ENCODE measurements at regions not wholly inside any gene's neighbourhood (a gene's known extent, or its start where the extent isn't known, plus 50 kb on each side); places are given as distances from the start of the nearest gene placed in this dataset.

DNA sequence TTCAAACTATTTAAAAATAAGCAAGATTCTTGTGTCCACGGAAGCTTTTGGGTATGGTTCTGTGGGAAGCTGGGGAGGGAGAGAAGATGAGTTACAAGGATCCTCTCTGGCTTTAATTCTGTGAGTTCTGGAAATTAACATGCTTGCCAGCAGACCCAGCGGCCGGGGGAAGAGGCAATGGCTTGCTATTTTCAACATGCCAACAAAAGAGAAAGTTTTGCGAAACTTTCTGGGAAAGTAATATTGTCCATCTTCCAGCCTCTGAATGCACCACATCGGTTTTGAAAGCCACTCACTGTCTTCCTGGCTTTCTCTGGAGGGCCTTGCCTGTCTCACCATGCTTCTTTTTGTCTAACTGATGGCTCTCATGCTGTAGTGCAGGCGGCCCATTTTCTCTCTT is 85.7 kb downstream of the EN1 start:
- CTCF ChIA-PET = no interaction called here
- TF ChIP-seq, protein P1, sequence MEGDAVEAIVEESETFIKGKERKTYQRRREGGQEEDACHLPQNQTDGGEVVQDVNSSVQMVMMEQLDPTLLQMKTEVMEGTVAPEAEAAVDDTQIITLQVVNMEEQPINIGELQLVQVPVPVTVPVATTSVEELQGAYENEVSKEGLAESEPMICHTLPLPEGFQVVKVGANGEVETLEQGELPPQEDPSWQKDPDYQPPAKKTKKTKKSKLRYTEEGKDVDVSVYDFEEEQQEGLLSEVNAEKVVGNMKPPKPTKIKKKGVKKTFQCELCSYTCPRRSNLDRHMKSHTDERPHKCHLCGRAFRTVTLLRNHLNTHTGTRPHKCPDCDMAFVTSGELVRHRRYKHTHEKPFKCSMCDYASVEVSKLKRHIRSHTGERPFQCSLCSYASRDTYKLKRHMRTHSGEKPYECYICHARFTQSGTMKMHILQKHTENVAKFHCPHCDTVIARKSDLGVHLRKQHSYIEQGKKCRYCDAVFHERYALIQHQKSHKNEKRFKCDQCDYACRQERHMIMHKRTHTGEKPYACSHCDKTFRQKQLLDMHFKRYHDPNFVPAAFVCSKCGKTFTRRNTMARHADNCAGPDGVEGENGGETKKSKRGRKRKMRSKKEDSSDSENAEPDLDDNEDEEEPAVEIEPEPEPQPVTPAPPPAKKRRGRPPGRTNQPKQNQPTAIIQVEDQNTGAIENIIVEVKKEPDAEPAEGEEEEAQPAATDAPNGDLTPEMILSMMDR (conservative IDR thresholded peaks at IDR 0.05; ENCODE audit: low read depth) = no peak

DNA sequence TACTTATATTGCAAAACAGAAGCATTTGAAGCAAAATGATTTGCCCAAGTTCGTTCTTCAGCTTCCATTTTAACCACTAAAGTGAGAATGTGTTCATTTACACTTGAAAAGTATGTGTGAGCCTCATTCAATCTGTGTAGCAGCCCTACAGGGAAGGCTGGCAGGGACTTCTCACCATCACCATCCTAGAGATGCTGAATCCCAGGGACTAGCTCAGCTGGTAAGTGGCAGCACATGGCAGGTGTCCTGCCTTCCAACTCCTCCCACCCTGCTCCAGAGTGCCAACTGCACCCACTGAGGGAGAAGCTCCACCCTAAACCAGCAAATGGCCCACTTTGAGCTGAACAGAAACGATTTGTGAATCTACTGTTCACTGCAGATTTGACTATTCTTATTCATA is 91.5 kb downstream of the EN1 start:
- no peak for DNase-seq (ENCODE audit: low spot score)
- TF ChIP-seq, protein P1 (conservative IDR thresholded peaks at IDR 0.05; ENCODE audit: low read depth) = no peak
- no peak overlapping the region for H3K27ac ChIP-seq
- ChIA-PET POLR2A (ENCODE audit: low non-redundant PET) (no interaction called here), CTCF (no interaction called here)

More for the DNA sequence above, 85.7 kb downstream of the EN1 start:
- DNase-seq (ENCODE audit: low spot score) = no peak
- POLR2A ChIA-PET (ENCODE audit: low non-redundant PET) = no interaction called here
- H3K27ac ChIP-seq = no peak overlapping the region

DNA sequence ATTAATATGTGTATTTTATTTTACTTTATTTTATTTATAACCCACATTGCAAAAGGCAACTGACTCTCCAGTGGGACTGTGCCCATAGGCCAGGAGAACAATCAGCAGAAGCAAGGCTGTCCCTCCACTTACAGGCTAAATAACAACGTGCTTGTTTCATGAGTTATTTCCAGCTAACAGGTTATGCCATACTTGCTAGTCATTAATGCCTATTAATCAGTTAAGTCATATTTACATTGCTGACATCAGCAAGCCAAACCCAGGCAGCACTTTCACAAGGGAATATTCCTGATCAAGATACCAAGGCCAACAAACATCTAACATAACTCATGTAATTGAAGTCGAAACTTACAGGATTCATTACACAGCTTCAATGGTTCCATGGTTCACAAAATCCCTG is 92.1 kb downstream of the EN1 start:
- no peak overlapping the region for H3K27ac ChIP-seq
- ChIA-PET CTCF (no interaction called here), POLR2A (ENCODE audit: low non-redundant PET) (no interaction called here)
- TF ChIP-seq, protein P1 (conservative IDR thresholded peaks at IDR 0.05; ENCODE audit: low read depth) = no peak
- no peak for DNase-seq (ENCODE audit: low spot score)

DNA sequence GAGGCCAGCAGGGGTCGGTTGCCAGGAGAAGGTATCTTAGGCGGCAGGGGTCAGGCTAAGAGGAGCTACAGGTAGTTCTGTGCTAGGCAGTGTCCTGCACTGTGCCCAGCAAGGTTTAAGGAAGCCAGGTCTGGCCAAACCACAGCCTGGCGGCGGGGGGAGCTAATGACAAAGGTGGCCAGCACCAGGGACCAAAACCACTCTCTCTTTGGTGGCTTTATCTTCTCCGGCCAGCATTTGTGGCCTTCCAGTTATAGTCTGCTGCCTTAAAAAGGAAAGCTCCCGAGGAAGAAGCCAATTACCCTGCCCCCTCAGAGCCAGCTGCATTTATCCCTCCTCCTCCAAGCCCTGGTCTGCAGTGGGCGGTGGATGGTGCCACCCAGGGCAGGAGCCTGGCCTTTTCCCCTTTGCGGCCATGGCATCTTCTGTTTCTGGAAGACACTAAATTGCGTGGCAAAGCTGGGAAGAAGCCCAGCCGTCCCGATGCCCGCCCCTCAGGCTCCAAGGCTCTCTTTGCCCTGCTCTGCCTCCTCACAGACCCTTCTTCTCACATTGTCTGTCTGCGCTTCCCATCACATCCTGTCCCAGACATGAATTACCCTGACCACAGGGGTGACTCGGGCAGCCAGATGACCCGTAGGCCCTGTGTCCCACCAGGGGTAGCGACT is 94.6 kb downstream of the EN1 start:
- POLR2A ChIA-PET (ENCODE audit: low non-redundant PET) = no interaction called here
- no peak for DNase-seq (ENCODE audit: low spot score)
- CTCF ChIA-PET = no interaction called here
- no peak overlapping the region for H3K27ac ChIP-seq
- TF ChIP-seq, protein P1 (conservative IDR thresholded peaks at IDR 0.05; ENCODE audit: low read depth) = no peak

DNA sequence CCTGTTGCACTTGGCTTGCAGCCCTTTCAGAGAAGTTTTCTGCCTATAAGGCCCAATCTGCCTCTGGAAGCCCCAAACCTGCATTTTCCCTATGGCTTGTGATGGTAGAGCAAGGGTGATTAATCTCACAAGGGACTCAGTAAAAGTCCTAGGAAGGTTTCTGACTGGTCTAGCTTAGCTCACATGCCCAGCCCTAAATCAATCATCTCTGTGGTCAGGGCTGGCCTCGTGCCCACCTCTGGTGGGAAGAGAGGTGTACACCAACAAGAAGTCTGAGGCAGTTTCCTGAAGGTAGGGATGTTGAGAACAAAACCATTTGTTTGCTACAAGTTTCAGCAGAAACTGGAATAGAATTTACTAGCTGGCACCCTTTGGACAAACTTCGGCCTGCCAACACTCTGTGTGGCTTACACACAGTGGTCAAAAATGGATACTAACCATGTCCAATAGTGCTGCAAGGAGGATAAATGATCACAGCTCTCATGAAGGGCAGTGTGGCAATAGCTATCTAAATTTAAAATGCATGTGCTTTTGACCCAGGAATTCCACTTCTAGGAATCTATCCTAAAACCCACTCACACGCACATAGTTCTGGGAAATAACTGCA is 96.4 kb downstream of the EN1 start:
- peak; percentile 35 for DNase-seq (ENCODE audit: low spot score)
- TF ChIP-seq, protein P1 (conservative IDR thresholded peaks at IDR 0.05; ENCODE audit: low read depth) = no peak
- POLR2A ChIA-PET (ENCODE audit: low non-redundant PET) = no interaction called here
- CTCF ChIA-PET = interaction anchor here (1.4 kb wide), 1 partner anchor 705 kb away, joined by 3 read pairs; no protein-coding TSS in a partner anchor
- no peak overlapping the region for H3K27ac ChIP-seq

DNA sequence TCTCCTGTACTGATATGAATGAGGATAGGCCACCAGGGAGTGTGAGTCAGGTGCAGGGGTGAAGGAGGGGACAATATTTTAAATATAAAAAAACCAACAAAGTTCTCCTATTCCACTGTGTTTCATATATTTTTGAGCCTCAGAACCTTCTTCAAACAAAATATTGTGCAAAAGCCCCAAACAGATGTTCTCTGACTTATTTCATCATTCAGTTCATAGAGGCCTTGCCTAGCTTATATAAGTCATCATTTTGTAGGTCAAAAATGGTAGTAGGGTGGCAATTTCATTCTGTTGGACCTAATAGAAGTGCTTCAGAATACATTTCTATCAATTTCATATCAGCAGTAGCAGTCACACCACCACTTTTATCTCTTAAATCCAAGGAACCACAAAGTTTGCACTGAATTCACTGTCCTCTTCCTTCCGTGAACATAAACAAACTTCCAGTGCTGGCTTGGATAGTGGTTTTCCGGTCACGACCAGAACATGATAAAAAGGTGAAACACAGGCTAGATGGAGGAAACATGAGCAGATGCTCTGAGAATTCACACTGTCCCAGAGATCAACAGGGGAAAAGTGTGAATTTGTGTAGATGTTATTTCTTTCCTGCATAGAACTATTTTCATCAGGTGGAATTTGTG is 99.1 kb downstream of the EN1 start:
- no peak for DNase-seq (ENCODE audit: low spot score)
- no peak overlapping the region for H3K27ac ChIP-seq
- ChIA-PET CTCF (no interaction called here), POLR2A (ENCODE audit: low non-redundant PET) (no interaction called here)
- TF ChIP-seq, protein P1 (conservative IDR thresholded peaks at IDR 0.05; ENCODE audit: low read depth) = no peak

All from RWPE1 (cell line).